ENCODE measurements at regions not wholly inside any gene's neighbourhood (a gene's known extent, or its start where the extent isn't known, plus 50 kb on each side); places are given as distances from the start of the nearest gene placed in this dataset.
A peak's percentile ranks its signal among the peaks of the same experiment; 100 is the strongest.

DNA sequence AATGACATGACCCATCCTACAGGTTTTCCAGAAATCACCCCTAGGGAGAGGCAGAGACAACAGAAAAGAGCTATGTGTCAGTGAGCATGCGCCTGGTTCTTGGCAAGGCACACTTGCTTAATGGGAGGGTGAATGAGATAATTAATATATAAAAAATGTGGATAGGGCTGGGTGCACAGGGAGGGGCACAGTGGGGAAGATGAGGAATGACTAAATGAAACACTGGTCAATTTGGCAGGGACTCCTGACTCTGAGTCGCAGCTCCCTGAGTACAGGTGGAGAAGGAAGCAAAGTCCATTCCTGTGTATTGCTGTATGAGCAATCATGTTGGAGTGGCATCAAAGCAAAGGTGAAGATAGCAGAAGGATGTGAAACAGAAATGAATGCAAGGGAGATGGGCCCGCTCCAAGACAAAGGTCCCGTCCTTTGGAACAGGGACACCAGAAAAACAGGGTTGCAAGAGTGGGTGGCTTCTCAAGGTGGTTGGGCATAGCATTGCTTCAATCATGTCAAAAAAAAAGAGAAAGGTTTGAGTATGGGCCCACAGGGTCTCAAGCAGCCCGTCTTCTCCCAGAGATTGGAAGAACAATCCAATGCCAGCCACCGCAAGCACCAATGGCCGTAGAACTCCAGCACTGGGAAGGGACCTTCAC is 278.4 kb upstream of the AGTR2 start:
- no peak for DNase-seq (ENCODE audit: low spot score)
- Histone ChIP-seq H3K9me3 (no peaks in the 10 kb centered on the region), H3K4me3 (peak overlapping the region; percentile 13 to 38), H3K27me3 (no peaks in the 10 kb centered on the region), H3K4me1 (peaks cover 0 to 16% of the 10 kb centered on the region in 2 donors), H3K27ac (no peak overlapping the region), H3K36me3 (no peaks in the 10 kb centered on the region)
- TF ChIP-seq, protein P1, sequence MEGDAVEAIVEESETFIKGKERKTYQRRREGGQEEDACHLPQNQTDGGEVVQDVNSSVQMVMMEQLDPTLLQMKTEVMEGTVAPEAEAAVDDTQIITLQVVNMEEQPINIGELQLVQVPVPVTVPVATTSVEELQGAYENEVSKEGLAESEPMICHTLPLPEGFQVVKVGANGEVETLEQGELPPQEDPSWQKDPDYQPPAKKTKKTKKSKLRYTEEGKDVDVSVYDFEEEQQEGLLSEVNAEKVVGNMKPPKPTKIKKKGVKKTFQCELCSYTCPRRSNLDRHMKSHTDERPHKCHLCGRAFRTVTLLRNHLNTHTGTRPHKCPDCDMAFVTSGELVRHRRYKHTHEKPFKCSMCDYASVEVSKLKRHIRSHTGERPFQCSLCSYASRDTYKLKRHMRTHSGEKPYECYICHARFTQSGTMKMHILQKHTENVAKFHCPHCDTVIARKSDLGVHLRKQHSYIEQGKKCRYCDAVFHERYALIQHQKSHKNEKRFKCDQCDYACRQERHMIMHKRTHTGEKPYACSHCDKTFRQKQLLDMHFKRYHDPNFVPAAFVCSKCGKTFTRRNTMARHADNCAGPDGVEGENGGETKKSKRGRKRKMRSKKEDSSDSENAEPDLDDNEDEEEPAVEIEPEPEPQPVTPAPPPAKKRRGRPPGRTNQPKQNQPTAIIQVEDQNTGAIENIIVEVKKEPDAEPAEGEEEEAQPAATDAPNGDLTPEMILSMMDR (IDR thresholded peaks at IDR 0.05), result no peak

DNA sequence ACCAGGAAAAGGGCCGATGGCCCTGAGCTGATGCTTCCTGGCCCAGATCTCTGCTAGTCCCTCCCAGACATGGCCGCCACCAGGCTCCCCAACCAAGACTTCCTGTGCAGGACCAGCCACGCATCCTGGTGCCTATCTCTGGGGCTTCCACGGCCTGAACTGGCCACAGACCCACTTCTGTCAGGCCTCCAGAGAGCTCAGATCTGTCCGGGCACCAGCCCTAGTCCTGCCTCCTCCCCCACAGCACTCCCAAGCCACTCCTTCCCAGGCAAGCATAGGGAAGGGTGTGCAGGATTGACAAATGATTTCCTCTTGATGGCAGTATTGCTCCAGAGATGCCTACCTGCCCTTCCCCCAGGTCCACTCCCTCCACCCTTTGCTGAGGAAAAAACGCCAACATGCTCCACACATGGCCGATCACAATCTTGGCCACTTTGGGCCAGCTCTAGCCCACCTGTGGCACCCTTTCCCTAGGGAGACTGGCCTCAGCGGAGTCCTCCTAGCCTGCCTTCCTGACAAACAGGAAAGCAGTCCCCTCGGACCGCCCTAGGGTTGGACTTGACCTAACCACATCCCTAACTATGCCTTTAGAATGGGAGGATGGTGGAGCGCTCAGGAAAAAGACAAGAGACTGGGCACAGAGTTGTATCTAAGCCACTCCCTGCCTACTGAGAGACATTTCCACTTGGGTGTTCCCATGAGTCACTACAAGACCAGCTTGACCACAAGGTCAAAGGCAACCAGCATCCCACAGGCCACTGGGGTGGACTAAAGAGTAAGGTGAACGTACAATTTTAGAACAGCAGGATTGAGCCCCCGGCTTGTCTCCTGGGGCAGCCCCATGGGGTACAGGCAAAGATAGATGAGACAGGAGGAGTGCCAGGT is 277.5 kb upstream of the AGTR2 start:
- DNase-seq (ENCODE audit: low spot score), result peak; percentile 60
- TF ChIP-seq, protein P1 (IDR thresholded peaks at IDR 0.05), result peak in 1 of 2 donors; percentile 60
- H3K27ac ChIP-seq, result no peak overlapping the region
- H3K36me3 ChIP-seq, result no peaks in the 10 kb centered on the region
- H3K4me1 ChIP-seq, result peaks cover 0 to 16% of the 10 kb centered on the region in 2 donors
- peak overlapping the region; percentile 13 to 38 for H3K4me3 ChIP-seq
- H3K27me3 ChIP-seq, result no peaks in the 10 kb centered on the region
- no peaks in the 10 kb centered on the region for H3K9me3 ChIP-seq

DNA sequence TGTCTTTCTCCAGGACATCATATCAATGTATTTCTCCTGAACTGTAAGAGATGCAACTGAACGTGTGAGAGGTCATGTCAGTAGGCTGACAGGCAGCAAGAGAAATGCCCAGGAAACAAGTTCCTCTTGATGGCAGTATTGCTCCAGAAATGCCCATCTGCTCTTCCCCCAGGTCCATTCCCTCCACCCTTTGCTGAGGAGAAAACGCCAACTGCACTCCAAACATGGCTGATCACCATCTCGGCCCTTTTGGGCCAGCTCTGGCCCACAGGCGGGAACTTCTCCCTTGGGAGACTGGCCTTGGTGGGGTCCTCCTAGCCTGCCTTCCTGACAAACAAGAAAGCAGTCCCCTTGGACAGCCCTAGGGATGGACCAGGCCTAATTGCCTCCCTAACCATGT is 276.5 kb upstream of the AGTR2 start:
- Histone ChIP-seq H3K27me3 (no peaks in the 10 kb centered on the region), H3K36me3 (no peaks in the 10 kb centered on the region), H3K27ac (no peak overlapping the region), H3K4me3 (no peak overlapping the region), H3K4me1 (peaks cover 0 to 16% of the 10 kb centered on the region in 2 donors), H3K9me3 (no peaks in the 10 kb centered on the region)
- TF ChIP-seq, protein P1 (IDR thresholded peaks at IDR 0.05), result peak in 1 of 2 donors; percentile 58
- peak; percentile 55 for DNase-seq (ENCODE audit: low spot score)

DNA sequence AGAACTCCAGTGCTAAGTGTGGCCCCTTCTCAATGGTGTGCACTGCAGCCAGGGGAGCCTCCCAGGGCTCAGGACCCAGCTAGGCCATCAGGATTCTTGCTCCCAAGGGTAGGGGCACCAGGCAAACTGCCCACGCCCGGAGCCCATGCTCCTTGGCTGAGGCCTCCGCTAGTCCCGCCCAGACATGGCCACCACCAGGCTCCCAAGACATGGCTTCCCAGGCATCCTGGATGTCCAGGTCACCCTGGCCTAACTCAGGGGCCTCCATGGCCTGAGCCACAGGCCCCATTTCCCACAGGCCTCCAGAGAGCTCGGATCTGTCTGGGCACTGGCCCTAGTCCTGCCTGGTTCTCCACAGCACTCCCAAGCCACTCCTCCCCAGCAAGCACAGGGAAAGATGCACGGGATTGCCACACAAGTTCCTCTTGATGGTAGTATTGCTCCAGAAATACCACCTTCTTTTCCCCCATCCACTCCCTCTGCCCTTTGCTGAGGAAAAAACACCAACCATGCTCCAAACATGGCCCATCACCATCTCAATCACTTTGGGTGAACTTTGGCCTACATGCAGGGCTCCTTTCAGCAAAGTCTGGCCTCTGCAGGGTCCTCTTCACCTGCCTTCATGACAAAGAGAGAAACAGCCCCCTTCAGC is 274.7 kb upstream of the AGTR2 start:
- no peaks in the 10 kb centered on the region for H3K36me3 ChIP-seq
- H3K4me1 ChIP-seq, result peaks cover 0 to 16% of the 10 kb centered on the region in 2 donors
- no peak for DNase-seq (ENCODE audit: low spot score)
- H3K27ac ChIP-seq, result no peak overlapping the region
- no peak overlapping the region for H3K4me3 ChIP-seq
- H3K9me3 ChIP-seq, result no peaks in the 10 kb centered on the region
- TF ChIP-seq, protein P1 (IDR thresholded peaks at IDR 0.05), result no peak
- H3K27me3 ChIP-seq, result no peaks in the 10 kb centered on the region

DNA sequence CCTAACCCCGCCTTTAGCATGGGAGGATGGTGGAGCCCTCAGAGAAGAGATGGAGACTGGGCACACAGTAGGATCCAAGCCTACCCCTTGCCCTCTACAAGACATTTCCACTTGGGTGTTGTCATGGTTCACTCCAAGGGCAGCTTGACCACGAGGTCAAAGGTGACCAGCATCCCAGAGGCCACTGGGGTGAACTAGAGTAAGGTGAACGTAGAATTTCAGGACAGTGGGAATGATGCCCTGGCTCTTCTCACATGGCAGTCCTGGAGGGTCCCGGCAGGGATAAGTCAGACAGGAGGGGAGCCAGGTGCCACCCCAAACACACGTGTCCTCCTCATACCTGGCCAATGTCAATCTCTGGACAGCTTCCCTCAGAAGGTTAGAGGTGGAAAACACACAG is 274.2 kb upstream of the AGTR2 start:
- Histone ChIP-seq H3K36me3 (no peaks in the 10 kb centered on the region), H3K4me3 (no peak overlapping the region), H3K27ac (no peak overlapping the region), H3K9me3 (no peaks in the 10 kb centered on the region), H3K27me3 (no peaks in the 10 kb centered on the region), H3K4me1 (peaks cover 0 to 16% of the 10 kb centered on the region in 2 donors)
- TF ChIP-seq, protein P1 (IDR thresholded peaks at IDR 0.05), result no peak
- no peak for DNase-seq (ENCODE audit: low spot score)

Data from right atrium auricular region (tissue), 2 donors.